GM11168 (cell line): ENCODE measurements at regions not wholly inside any gene's neighbourhood (a gene's known extent, or its start where the extent isn't known, plus 50 kb on each side); places are given as distances from the start of the nearest gene placed in this dataset.
"Not testable (repeated sequence)": the region's sequence is repeated elsewhere in the genome, so short reads cannot be mapped to it uniquely, and the experiment has no call there.

Experiments
- in situ Hi-C: fragments of 300-500 bp; cut with MboI; formaldehyde crosslinking; loops from one replicate; pipeline ENCODE4 v1.12.0; 2022; ENCODE audit warnings: low sequenced_read_pairs; ENCODE audit not compliant: unreplicated experiment

- in situ Hi-C loops = loop anchor here (25.0 kb wide), 1 partner anchor 98 kb away; no protein-coding TSS in a partner anchor
Measured at GRCh38 chrX:3910611-3911010, 197.2 kb upstream of the PRKX start.

- in situ Hi-C loops = loop anchor here (25.0 kb wide), 1 partner anchor 93 kb away; no protein-coding TSS in a partner anchor
Measured at GRCh38 chrX:3905522-3906258, 192.2 kb upstream of the PRKX start.

- in situ Hi-C loops = loop anchor here (25.0 kb wide), 1 partner anchor 90 kb away; no protein-coding TSS in a partner anchor
Measured at GRCh38 chrX:3902222-3902621, 188.8 kb upstream of the PRKX start.

GRCh38 chrX:3896755-3897154 is 183.3 kb upstream of the PRKX start:
- in situ Hi-C loops = not testable (repeated sequence)

DNA sequence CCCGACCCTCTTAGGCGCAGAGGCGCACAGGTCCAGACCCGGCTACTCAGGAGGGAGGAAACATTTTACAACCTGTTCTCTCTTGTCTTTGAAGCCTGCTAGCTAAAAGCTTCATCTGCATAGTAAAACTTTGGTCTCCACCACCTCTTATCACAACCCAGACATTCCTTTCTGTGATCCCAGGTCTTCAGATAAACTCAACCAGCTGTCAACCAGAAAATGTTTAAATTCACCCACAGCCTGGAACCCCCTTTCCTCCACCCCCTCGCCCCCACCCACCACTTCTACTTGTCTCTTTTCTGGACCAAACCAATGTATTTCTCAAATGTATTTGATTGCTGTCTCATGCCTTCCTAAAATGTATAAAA is 169.1 kb upstream of the PRKX start:
- in situ Hi-C loops = not testable (repeated sequence)

- in situ Hi-C loops = not testable (repeated sequence)
Measured at GRCh38 chrX:3881898-3882552, 168.6 kb upstream of the PRKX start.

GRCh38 chrX:3881255-3881895 is 167.9 kb upstream of the PRKX start:
- in situ Hi-C loops = not testable (repeated sequence)

DNA sequence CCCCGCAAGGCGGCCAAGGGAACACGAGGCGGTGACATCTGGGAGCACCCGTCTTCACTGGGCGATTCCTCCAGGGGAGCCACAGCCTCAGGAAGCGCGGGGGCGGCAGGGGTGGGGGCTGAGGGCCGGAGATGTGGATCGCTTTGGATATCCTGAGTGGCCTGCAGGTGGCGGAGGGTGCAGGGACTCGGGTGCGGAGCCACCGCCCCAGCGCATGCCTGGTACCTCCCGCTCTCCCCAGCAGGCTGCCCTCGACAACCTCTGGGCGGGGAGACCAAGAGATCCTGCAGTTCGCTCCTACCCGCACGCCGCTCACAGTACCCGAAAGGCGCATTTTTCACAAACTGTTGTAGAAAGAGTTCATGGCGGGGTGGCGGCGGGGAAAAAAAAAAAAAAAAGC is 162.9 kb upstream of the PRKX start:
- in situ Hi-C loops = not testable (repeated sequence)

GRCh38 chrX:3875638-3876037 is 162.2 kb upstream of the PRKX start:
- in situ Hi-C loops = not testable (repeated sequence)

DNA sequence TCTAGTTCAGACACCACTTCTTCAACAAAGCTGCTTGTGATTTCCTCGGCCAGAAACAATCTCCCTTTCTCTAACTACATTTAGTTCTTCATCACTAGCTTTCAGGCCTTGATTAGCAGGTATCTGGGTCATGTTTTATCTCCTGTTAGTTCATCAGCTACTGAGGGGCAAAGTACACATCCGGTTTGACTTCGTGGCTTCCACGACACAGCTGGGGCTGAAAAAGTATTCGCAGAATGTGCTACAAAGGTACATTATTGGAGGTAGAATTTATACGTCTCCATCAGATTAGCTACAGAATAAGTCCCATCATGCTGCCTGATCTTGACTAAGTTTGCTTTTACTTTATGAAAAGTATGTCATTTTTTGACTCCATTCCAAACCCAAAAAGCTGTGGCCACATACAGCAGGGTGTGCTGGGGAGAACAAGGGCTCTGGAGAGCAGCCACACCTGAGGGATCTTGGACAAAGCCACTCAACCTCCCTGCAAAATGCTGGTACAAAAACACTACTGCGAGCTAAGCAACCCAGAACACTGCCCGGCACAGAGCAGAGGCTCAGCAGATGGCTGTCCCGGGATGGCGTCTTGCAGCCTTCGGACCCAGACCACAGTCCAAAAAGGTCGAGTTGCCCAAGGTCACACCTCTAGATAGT is 158.9 kb upstream of the PRKX start:
- in situ Hi-C loops = not testable (repeated sequence)

DNA sequence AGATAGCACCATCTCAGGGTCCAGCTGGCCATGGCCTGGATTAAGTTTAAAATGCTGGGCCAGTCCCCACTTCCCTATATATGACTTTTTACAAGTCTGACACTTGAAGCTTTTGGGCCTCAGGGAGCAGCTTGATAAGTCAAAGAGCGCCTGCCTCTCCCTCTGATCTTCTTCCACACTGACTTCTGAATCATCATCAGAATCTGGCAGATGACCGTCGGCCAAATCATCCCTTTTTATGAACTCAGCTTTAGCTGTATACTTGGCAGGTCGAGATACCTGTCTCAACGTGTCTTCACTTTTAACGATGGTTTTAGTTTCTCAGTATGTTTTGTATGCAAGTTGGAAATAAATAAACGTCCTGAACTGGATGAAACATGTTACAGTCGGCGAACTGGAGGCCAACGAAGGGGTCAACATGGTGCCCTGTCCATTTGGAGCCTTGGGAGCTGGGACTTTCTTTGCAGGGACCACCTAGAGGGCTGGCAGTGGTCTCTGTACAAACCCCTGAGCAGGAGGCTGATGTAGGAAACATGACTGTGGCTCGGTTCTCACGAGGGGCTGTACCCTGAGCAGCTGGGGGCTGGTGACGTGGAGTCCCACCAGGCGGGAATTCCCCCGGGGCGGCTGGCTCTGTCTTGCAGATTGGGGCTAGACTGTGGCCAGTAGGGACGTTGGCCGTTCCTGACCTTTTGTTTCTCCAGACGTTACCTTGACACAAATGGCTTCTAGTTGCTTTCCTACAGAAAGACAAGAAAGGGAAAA is 153.8 kb upstream of the PRKX start:
- in situ Hi-C loops = not testable (repeated sequence)

DNA sequence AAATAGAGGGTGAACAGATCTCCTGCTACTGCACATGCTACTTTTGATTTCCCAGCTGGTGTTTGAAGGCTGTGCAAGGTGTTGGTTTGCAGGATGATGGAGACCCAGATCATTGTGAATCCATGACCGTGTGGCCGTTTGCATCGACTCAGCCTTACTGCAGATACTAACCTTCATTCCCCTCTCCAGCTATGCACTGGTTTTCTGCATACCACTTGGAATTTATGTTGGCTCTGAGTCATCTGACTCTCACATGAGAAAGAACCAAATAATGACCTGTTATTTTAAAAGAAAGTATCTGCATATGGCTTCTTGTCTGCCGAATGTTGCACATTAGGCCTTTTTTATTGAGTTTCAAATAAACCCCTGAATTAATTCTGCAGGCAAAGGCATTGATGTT is 144.9 kb upstream of the PRKX start:
- in situ Hi-C loops = not testable (repeated sequence)

DNA sequence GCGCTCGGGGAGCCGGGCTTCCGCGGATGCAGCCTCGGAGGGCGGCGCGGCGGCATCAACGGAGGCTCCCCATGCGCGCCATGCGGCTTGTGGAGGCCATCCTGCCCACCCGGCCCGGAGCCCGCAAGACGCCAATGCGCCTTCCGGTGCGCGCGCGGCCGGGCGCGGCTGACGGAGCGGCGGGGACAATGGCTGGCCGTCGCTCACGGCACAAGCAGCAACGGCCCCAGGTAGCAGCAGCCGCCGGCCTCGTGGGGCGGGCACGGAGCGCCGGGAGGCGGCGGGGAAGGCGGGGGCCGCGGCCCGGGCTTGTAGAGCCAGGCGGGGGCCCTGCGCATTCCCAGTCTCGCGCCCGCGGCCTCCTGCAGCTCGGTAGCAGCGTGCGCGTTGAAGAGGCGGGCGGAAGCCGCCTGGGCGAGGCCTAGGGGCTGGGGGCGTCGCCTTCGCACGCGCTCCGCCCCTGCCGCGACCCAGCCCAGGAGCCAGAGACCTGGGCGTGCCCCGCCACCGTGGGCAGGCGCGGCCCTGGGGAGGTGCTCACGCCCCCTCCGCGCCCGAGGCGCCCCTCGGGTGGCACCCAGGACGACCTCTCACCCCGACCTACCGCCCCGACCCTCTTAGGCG is 130.2 kb upstream of the PRKX start:
- in situ Hi-C loops = not testable (repeated sequence)

- in situ Hi-C loops = not testable (repeated sequence)
Measured at GRCh38 chrX:3842822-3843521, 129.5 kb upstream of the PRKX start.

DNA sequence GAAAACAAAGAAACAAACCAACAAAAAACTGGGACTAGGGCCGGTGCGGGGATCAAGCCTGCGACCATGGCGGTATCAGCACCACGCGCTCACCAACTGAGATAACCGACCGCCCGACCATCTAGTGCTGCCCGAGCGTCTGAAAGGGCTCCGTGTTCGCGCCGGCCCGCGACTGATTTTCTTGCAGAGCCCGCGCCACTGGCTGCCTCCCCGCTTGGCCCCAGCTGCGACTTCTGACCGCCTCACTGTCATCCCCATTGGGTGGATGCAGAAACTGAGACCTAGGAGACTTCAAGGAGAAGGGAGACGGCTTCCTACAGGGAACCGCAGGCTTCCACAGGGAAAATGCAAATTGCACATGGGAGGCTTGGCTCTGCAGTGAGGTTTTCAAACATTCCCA is 125.3 kb upstream of the PRKX start:
- in situ Hi-C loops = not testable (repeated sequence)

DNA sequence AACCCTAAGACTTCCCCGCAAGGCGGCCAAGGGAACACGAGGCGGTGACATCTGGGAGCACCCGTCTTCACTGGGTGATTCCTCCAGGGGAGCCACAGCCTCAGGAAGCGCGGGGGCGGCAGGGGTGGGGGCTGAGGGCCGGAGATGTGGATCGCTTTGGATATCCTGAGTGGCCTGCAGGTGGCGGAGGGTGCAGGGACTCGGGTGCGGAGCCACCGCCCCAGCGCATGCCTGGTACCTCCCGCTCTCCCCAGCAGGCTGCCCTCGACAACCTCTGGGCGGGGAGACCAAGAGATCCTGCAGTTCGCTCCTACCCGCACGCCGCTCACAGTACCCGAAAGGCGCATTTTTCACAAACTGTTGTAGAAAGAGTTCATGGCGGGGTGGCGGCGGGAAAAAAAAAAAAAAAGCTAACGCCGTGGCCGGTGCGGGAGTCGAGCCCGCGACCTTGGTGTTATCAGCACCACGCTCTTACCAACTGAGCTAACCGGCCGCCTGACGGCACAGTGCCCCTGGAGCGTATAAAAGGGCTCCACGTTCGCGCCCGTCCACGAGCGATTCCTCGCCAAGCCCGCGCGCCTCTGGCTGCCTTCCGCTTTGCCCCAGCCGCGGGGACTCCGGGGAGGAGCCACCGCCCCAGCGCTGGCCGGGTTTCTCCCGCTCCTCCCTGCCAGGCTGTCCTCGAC is 124.7 kb upstream of the PRKX start:
- in situ Hi-C loops = not testable (repeated sequence)

DNA sequence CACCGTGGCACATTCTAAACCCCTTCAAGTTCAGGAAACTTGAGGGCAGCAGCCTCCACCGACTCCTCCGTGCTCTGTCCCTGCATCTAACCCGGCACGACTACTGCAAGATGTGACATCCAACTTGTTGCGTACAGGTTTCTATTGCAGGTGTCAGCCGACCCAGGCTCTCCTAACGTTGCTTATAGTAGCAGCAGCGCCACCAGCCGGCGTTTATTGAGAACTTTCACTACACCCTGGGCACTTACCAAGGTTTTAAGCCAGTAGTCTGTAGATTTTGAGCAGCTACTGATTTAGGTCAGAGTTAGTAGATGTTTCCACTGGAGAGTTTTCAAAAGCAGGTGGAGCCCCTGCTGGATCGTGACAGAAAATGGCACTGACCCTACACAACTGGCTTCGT is 123.8 kb upstream of the PRKX start:
- in situ Hi-C loops = not testable (repeated sequence)

- in situ Hi-C loops = not testable (repeated sequence)
Measured at GRCh38 chrX:3833761-3834542, 120.5 kb upstream of the PRKX start.
